WI38 (cell line): ENCODE measurements at regions not wholly inside any gene's neighbourhood (a gene's known extent, or its start where the extent isn't known, plus 50 kb on each side); places are given as distances from the start of the nearest gene placed in this dataset.

Experiments
- H3K4me3 ChIP-seq: 2 replicates; pipeline ENCODE4 v1.5.1; 2011; ENCODE audit warnings: low read depth, mild to moderate bottlenecking, control low read depth, low read length
- CTCF ChIP-seq: IDR thresholded peaks from 2 replicates; pipeline ENCODE4 v1.5.1; 2012; ENCODE audit warnings: low read depth, mild to moderate bottlenecking, control low read depth, low read length

GRCh38 chr21:23694390-23694789 lies 1912.9 kb downstream of the MRPL39 start:
- TF ChIP-seq CTCF, result no peak
- H3K4me3 ChIP-seq, result no peak overlapping the region

GRCh38 chr21:23690316-23690715 lies 1917.0 kb downstream of the MRPL39 start:
- TF ChIP-seq CTCF, result no peak
- no peak overlapping the region for H3K4me3 ChIP-seq

- H3K4me3 ChIP-seq, result no peak overlapping the region
- TF ChIP-seq CTCF, result no peak
Measured at GRCh38 chr21:23686737-23687523, 1920.4 kb downstream of the MRPL39 start.

- H3K4me3 ChIP-seq, result no peak overlapping the region
- no peak for TF ChIP-seq CTCF
Measured at GRCh38 chr21:23684431-23684830, 1922.8 kb downstream of the MRPL39 start.

- no peak for TF ChIP-seq CTCF
- H3K4me3 ChIP-seq, result no peak overlapping the region
Measured at GRCh38 chr21:23664193-23664694, 1943.0 kb downstream of the MRPL39 start.

GRCh38 chr21:23660560-23660959 lies 1946.7 kb downstream of the MRPL39 start:
- H3K4me3 ChIP-seq, result no peak overlapping the region
- TF ChIP-seq CTCF, result no peak

GRCh38 chr21:23644768-23645167 lies 1962.5 kb downstream of the MRPL39 start:
- no peak for TF ChIP-seq CTCF
- no peak overlapping the region for H3K4me3 ChIP-seq
